ENCODE measurements at regions not wholly inside any gene's neighbourhood (a gene's known extent, or its start where the extent isn't known, plus 50 kb on each side); places are given as distances from the start of the nearest gene placed in this dataset.

DNA sequence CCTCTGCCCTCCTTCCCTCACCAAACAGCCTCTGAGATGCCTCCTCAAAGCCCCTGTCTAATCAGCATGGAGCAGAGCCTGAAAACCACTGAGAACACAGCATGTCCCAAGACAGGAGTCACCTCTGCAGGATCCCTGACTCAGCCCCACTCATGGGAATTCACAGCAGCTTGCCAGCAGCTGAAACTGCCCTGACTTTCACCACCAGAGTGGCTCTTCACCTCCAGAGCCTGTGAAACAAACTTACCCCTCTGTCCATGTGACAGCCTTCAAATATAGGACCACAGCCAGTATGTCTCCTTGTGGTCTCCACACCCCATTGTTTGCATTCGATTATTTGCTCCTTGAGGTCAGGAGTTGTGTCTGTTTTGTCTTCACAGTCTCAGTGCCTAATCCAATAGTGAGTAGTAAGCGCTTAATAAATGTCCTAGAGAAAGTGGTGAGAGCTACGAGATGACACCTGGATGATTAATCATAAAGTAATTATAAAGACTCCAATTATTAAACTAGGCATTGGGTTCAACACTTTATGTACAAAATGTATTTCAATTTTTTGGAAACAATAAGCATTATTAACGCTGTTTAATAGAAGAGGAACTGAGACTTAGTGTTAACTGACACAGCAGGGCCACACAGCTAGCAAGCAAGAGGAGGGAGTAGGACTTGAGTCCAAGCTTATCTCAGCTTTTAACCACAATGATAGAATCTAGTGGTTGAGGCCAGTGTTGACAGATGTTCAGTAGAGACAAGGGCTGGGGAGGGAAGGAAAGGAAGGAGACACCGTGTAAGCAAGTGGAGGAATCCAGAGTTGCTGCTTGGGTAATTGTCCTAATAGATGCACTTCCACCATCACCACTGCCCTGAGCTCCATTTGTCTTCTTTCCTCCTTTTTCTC, 358.7 kb upstream of the TNP1 start:
- Histone ChIP-seq H3K9me3 (ENCODE audit: low read length) (no peaks in the 10 kb centered on the region), H3K4me1 (ENCODE audit: insufficient read depth, low read length) (no peaks in the 10 kb centered on the region), H3K27ac (ENCODE audit: low read depth, low read length) (no peak overlapping the region), H3K36me3 (ENCODE audit: insufficient read depth, low read length) (no peaks in the 10 kb centered on the region), H3K27me3 (ENCODE audit: control insufficient read depth in 1 of 2, insufficient read depth in 2 of 2, low read length in 2 of 2) (no peaks in the 10 kb centered on the region), H3K4me3 (ENCODE audit: low read depth in 1 of 2, low read length in 2 of 2) (no peak overlapping the region), H3K9ac (ENCODE audit: low read length) (no peak overlapping the region)

- no peaks in the 10 kb centered on the region for H3K27me3 ChIP-seq (ENCODE audit: control insufficient read depth in 1 of 2, insufficient read depth in 2 of 2, low read length in 2 of 2)
- H3K9me3 ChIP-seq (ENCODE audit: low read length), result no peaks in the 10 kb centered on the region
- no peaks in the 10 kb centered on the region for H3K36me3 ChIP-seq (ENCODE audit: insufficient read depth, low read length)
- H3K9ac ChIP-seq (ENCODE audit: low read length), result no peak overlapping the region
- no peak overlapping the region for H3K4me3 ChIP-seq (ENCODE audit: low read depth in 1 of 2, low read length in 2 of 2)
- H3K4me1 ChIP-seq (ENCODE audit: insufficient read depth, low read length), result no peaks in the 10 kb centered on the region
- H3K27ac ChIP-seq (ENCODE audit: low read depth, low read length), result no peak overlapping the region
Measured at GRCh38 chr2:217216982-217217381, 357.1 kb upstream of the TNP1 start.

DNA sequence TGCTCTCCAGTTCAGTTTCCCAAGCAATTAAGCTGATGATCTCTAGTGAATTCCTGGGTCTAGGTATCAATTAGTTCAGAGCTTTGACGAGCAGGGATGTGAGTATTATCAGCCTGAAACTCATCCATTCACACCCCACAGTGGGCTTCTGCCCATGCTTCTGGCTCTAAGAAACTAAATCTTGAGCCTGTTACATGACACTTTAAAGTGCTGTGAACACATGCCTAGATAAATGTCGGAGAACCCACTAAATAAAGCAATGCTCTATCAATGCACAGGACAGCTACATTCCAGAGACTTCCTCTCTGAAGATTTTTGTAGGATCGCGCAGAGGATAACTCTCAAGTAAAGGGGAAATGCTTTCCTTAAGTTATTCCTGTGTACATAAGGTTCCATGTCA, 356.5 kb upstream of the TNP1 start:
- Histone ChIP-seq H3K36me3 (ENCODE audit: insufficient read depth, low read length) (no peaks in the 10 kb centered on the region), H3K4me1 (ENCODE audit: insufficient read depth, low read length) (no peaks in the 10 kb centered on the region), H3K4me3 (ENCODE audit: low read depth in 1 of 2, low read length in 2 of 2) (no peak overlapping the region), H3K27me3 (ENCODE audit: control insufficient read depth in 1 of 2, insufficient read depth in 2 of 2, low read length in 2 of 2) (no peaks in the 10 kb centered on the region), H3K9me3 (ENCODE audit: low read length) (no peaks in the 10 kb centered on the region), H3K9ac (ENCODE audit: low read length) (no peak overlapping the region), H3K27ac (ENCODE audit: low read depth, low read length) (no peak overlapping the region)

DNA sequence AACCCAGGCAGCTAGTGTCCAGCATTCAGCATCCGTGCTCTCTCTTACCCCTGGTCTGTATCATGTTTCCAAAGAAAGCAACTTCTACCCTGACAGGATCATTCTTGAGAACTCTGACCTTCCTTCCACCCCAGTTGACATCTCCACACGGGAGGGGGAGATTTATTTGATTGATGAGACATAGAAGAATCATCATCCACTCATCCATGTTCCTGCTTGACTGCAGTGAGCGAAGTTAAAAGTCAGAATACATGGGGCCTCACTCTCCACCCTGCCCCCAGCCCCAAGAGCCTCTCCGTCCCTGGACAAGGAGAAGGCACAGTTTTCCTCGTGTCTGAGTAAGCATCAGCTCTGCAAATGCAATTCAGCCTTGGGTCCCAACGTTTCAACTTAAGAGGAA, 356.0 kb upstream of the TNP1 start:
- no peak overlapping the region for H3K27ac ChIP-seq (ENCODE audit: low read depth, low read length)
- H3K9me3 ChIP-seq (ENCODE audit: low read length), result no peaks in the 10 kb centered on the region
- no peak overlapping the region for H3K4me3 ChIP-seq (ENCODE audit: low read depth in 1 of 2, low read length in 2 of 2)
- no peaks in the 10 kb centered on the region for H3K27me3 ChIP-seq (ENCODE audit: control insufficient read depth in 1 of 2, insufficient read depth in 2 of 2, low read length in 2 of 2)
- H3K9ac ChIP-seq (ENCODE audit: low read length), result no peak overlapping the region
- no peaks in the 10 kb centered on the region for H3K4me1 ChIP-seq (ENCODE audit: insufficient read depth, low read length)
- no peaks in the 10 kb centered on the region for H3K36me3 ChIP-seq (ENCODE audit: insufficient read depth, low read length)

DNA sequence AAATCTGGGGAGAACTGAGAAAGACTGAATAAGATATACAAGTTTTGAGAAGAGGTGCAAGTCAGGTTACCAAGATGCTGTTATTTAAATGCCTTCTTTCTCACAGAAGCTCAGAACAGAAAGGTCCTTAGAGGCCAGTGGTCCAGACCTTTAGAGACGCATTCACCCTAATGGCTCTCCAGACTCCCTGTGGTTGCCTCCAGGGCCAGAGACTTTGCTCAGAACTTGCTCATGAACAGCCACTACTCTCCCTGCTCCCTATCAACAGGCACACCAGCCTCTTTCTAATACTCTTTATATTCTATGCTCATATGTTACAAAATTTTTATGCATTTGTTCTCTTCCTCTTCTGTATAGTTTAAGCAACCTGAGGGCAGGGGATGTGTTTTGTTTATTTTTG, 349.0 kb upstream of the TNP1 start:
- no peak overlapping the region for H3K9ac ChIP-seq (ENCODE audit: low read length)
- H3K36me3 ChIP-seq (ENCODE audit: insufficient read depth, low read length), result no peaks in the 10 kb centered on the region
- no peaks in the 10 kb centered on the region for H3K27me3 ChIP-seq (ENCODE audit: control insufficient read depth in 1 of 2, insufficient read depth in 2 of 2, low read length in 2 of 2)
- H3K27ac ChIP-seq (ENCODE audit: low read depth, low read length), result no peak overlapping the region
- no peak overlapping the region for H3K4me3 ChIP-seq (ENCODE audit: low read depth in 1 of 2, low read length in 2 of 2)
- no peaks in the 10 kb centered on the region for H3K9me3 ChIP-seq (ENCODE audit: low read length)
- H3K4me1 ChIP-seq (ENCODE audit: insufficient read depth, low read length), result no peaks in the 10 kb centered on the region

GRCh38 chr2:217207699-217208010, 347.8 kb upstream of the TNP1 start:
- Histone ChIP-seq H3K9ac (ENCODE audit: low read length) (no peak overlapping the region), H3K9me3 (ENCODE audit: low read length) (no peaks in the 10 kb centered on the region), H3K4me1 (ENCODE audit: insufficient read depth, low read length) (peaks cover 7% of the 10 kb centered on the region), H3K36me3 (ENCODE audit: insufficient read depth, low read length) (no peaks in the 10 kb centered on the region), H3K27me3 (ENCODE audit: control insufficient read depth in 1 of 2, insufficient read depth in 2 of 2, low read length in 2 of 2) (no peaks in the 10 kb centered on the region), H3K27ac (ENCODE audit: low read depth, low read length) (no peak overlapping the region), H3K4me3 (ENCODE audit: low read depth in 1 of 2, low read length in 2 of 2) (no peak overlapping the region)

DNA sequence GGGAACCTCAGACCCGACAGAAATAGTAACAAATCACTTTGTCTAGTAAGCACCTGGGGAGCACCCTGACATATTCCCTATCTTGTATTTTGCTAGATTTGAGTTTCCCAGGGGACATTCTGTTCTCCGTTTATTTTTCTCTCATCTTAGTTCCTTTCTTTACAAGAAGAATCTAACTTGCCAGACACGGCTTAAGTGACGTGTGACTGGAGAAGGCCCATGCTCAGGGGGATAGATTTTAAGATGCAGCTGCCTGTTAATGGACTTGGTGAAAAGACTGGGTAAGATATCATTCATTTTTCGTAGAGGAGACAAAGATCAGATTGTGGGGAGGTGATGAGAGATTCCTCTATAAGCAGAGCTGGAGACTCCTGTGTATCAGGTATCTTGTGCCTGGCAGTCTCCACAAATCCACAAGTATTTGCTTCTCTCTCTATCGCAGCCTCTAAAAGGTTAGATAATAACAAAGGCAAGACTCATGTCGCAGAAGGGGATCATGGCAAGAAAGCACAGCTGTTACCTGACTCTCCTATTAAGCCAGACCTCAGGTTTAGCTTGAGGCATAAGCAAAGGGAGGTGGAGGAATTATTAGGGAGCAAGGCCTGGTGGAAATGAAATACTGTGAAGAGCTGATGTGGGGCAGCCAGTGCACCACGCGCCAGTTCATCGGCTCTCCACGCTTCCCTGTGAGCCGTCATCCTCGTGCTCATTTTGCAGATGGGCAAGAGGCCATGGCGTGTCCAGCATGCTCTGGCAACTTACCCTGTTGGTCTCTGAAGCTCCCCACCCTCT, 347.2 kb upstream of the TNP1 start:
- no peaks in the 10 kb centered on the region for H3K9me3 ChIP-seq (ENCODE audit: low read length)
- peaks cover 7% of the 10 kb centered on the region for H3K4me1 ChIP-seq (ENCODE audit: insufficient read depth, low read length)
- no peaks in the 10 kb centered on the region for H3K27me3 ChIP-seq (ENCODE audit: control insufficient read depth in 1 of 2, insufficient read depth in 2 of 2, low read length in 2 of 2)
- no peaks in the 10 kb centered on the region for H3K36me3 ChIP-seq (ENCODE audit: insufficient read depth, low read length)
- H3K27ac ChIP-seq (ENCODE audit: low read depth, low read length), result no peak overlapping the region
- H3K4me3 ChIP-seq (ENCODE audit: low read depth in 1 of 2, low read length in 2 of 2), result no peak overlapping the region
- no peak overlapping the region for H3K9ac ChIP-seq (ENCODE audit: low read length)

GRCh38 chr2:217206016-217206725, 346.3 kb upstream of the TNP1 start:
- no peaks in the 10 kb centered on the region for H3K36me3 ChIP-seq (ENCODE audit: insufficient read depth, low read length)
- peaks cover 7% of the 10 kb centered on the region for H3K4me1 ChIP-seq (ENCODE audit: insufficient read depth, low read length)
- H3K27me3 ChIP-seq (ENCODE audit: control insufficient read depth in 1 of 2, insufficient read depth in 2 of 2, low read length in 2 of 2), result no peaks in the 10 kb centered on the region
- H3K9ac ChIP-seq (ENCODE audit: low read length), result no peak overlapping the region
- H3K9me3 ChIP-seq (ENCODE audit: low read length), result no peaks in the 10 kb centered on the region
- no peak overlapping the region for H3K4me3 ChIP-seq (ENCODE audit: low read depth in 1 of 2, low read length in 2 of 2)
- no peak overlapping the region for H3K27ac ChIP-seq (ENCODE audit: low read depth, low read length)

DNA sequence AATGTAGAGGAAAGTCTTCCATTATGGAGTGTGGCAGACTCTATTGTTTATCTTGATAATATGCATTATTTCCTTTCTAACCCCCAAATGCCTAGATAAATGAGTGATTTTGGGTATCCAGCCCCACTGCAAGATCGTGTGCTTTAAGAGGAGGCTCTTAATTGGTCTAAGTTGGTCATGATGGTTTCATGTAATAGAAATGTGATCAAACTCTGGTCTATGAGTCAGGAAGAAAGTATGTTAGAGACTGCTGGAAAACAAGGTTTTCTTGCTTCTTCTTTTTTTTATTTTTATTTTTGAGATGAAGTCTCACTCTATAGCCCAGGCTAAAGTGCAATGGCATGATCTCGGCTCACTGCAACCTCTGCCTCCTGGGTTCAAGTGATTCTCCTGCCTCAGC, 344.5 kb upstream of the TNP1 start:
- peaks cover 7% of the 10 kb centered on the region for H3K4me1 ChIP-seq (ENCODE audit: insufficient read depth, low read length)
- no peaks in the 10 kb centered on the region for H3K9me3 ChIP-seq (ENCODE audit: low read length)
- no peaks in the 10 kb centered on the region for H3K27me3 ChIP-seq (ENCODE audit: control insufficient read depth in 1 of 2, insufficient read depth in 2 of 2, low read length in 2 of 2)
- no peak overlapping the region for H3K27ac ChIP-seq (ENCODE audit: low read depth, low read length)
- H3K36me3 ChIP-seq (ENCODE audit: insufficient read depth, low read length), result no peaks in the 10 kb centered on the region
- H3K4me3 ChIP-seq (ENCODE audit: low read depth in 1 of 2, low read length in 2 of 2), result no peak overlapping the region
- no peak overlapping the region for H3K9ac ChIP-seq (ENCODE audit: low read length)

DNA sequence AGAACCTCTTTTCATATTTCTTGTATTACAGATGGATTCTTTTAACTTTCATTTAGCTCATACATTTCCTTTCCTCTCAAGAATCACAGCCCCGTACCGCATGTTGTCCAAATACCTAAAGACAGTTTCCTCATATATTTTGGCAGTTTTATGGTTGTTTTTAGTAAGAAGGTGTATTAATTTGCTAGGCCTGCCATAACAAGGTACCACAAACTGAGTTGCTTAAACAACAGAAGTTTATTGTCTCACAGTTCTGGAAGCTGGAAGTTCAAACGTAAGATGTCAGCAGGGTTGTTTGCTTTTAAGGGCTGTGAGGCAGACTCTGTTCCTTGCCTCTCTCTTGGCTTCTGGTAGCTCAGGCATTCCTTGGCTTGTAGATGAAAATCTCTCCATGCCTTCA, 343.2 kb upstream of the TNP1 start:
- Histone ChIP-seq H3K4me3 (ENCODE audit: low read depth in 1 of 2, low read length in 2 of 2) (peak overlapping the region in 1 of 2 donors; percentile 28), H3K9ac (ENCODE audit: low read length) (no peak overlapping the region), H3K9me3 (ENCODE audit: low read length) (no peaks in the 10 kb centered on the region), H3K4me1 (ENCODE audit: insufficient read depth, low read length) (peaks cover 7% of the 10 kb centered on the region), H3K36me3 (ENCODE audit: insufficient read depth, low read length) (no peaks in the 10 kb centered on the region), H3K27ac (ENCODE audit: low read depth, low read length) (peak overlapping the region; percentile 45), H3K27me3 (ENCODE audit: control insufficient read depth in 1 of 2, insufficient read depth in 2 of 2, low read length in 2 of 2) (no peaks in the 10 kb centered on the region)

DNA sequence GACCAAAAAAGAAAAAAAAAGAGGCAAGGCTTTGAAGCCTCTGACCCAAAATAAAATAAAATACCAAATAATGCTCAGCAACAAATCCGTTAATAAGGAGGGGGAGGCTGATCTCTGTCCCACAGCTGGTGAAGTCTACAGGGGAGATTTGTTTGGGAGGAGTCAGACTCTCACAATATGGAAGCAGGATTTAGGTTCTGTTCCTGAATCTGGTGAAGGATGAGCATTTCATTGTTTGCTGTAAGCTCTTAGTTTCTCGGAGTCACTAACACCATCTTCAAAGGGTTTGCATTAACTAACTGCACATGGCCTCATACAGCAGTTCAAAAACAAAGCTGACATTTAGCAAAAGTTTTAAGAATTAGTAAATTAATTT, 339.4 kb upstream of the TNP1 start:
- Histone ChIP-seq H3K36me3 (ENCODE audit: insufficient read depth, low read length) (no peaks in the 10 kb centered on the region), H3K4me3 (ENCODE audit: low read depth in 1 of 2, low read length in 2 of 2) (no peak overlapping the region), H3K9ac (ENCODE audit: low read length) (no peak overlapping the region), H3K27me3 (ENCODE audit: control insufficient read depth in 1 of 2, insufficient read depth in 2 of 2, low read length in 2 of 2) (no peaks in the 10 kb centered on the region), H3K9me3 (ENCODE audit: low read length) (no peaks in the 10 kb centered on the region), H3K4me1 (ENCODE audit: insufficient read depth, low read length) (peaks cover 13% of the 10 kb centered on the region), H3K27ac (ENCODE audit: low read depth, low read length) (no peak overlapping the region)

Measured in muscle layer of colon (tissue), 2 donors.